ENCODE measurements at regions not wholly inside any gene's neighbourhood (a gene's known extent, or its start where the extent isn't known, plus 50 kb on each side); places are given as distances from the start of the nearest gene placed in this dataset.

DNA sequence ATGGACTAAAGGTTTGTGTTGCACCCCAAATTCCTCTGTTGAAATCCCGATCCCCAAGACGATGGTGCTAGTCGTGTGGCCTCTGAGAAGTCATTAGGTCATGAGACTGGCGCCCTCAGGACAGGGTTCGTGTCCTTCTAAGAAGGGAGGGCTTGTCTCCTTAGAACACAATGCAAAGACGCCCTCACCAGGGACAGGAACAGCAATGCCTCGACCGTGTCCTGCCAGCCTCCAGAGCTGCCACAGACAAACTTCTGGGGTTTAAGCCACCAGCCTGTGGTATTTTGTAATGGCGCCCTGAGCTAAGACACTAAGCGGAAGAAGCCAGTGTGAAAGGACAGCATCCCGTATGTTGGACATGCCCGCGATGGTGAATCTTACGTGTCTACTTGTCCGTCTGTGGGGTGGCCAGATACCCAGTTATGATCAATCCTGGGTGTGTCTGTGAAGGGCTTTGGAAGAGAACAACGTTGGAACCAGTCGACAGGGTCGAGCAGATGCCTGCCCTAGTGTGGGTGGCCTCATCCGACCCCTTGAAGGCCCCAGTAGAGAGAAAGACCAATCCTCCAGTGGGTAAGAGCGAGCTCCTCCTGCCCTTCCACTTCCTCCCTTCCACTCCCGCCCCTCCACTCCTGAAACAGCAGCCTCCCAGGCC lies 279.2 kb upstream of the IRX2 start:
- Mint-ChIP-seq H3K9me3 (ENCODE audit: low read depth) (no peaks in the 10 kb centered on the region), H3K27me3 (peaks cover 30% of the 10 kb centered on the region), H3K4me1 (ENCODE audit: low read depth) (no peaks in the 10 kb centered on the region), H3K27ac (no peak overlapping the region), H3K4me3 (ENCODE audit: low read depth) (no peak overlapping the region), H3K36me3 (ENCODE audit: insufficient read depth) (no peaks in the 10 kb centered on the region)
- DNase-seq (ENCODE audit: low spot score, unreplicated experiment), result no peak
- no peak for TF ChIP-seq CTCF (IDR thresholded peaks at IDR 0.05; ENCODE audit: unreplicated experiment)

DNA sequence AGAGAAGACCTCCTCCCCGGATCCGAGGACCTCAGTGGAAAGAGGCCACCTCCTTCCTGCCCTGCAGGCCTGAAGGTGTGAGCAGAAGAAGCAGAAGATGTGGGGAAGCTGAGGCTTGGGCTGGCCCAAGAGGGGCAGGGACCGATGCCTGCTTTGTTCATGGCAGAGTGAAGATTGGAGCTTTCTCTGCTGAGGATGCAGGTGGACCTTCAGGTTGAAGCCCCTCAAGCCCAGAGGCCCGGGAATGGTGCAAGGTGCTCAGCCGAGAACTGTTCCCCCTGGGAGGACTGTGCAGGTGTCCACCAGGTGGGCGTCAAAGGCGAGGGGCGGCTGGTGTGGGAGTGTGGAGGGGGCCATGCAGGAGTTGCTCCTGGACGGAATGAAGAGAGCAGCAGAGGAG lies 277.9 kb upstream of the IRX2 start:
- Mint-ChIP-seq H3K27me3 (peaks cover 34% of the 10 kb centered on the region), H3K4me1 (ENCODE audit: low read depth) (no peaks in the 10 kb centered on the region), H3K4me3 (ENCODE audit: low read depth) (no peak overlapping the region), H3K27ac (no peak overlapping the region), H3K36me3 (ENCODE audit: insufficient read depth) (no peaks in the 10 kb centered on the region), H3K9me3 (ENCODE audit: low read depth) (no peaks in the 10 kb centered on the region)
- no peak for DNase-seq (ENCODE audit: low spot score, unreplicated experiment)
- TF ChIP-seq CTCF (IDR thresholded peaks at IDR 0.05; ENCODE audit: unreplicated experiment), result no peak

GRCh38 chr5:3027866-3028635 lies 276.6 kb upstream of the IRX2 start:
- Mint-ChIP-seq H3K27me3 (peaks cover 41% of the 10 kb centered on the region), H3K36me3 (ENCODE audit: insufficient read depth) (no peaks in the 10 kb centered on the region), H3K4me3 (ENCODE audit: low read depth) (no peak overlapping the region), H3K27ac (no peak overlapping the region), H3K9me3 (ENCODE audit: low read depth) (no peaks in the 10 kb centered on the region), H3K4me1 (ENCODE audit: low read depth) (no peaks in the 10 kb centered on the region)
- no peak for TF ChIP-seq CTCF (IDR thresholded peaks at IDR 0.05; ENCODE audit: unreplicated experiment)
- DNase-seq (ENCODE audit: low spot score, unreplicated experiment), result no peak

GRCh38 chr5:3027185-3027865 lies 275.8 kb upstream of the IRX2 start:
- no peak overlapping the region for H3K27ac Mint-ChIP-seq
- DNase-seq (ENCODE audit: low spot score, unreplicated experiment), result no peak
- H3K4me1 Mint-ChIP-seq (ENCODE audit: low read depth), result no peaks in the 10 kb centered on the region
- peaks cover 39% of the 10 kb centered on the region for H3K27me3 Mint-ChIP-seq
- TF ChIP-seq CTCF (IDR thresholded peaks at IDR 0.05; ENCODE audit: unreplicated experiment), result no peak
- no peak overlapping the region for H3K4me3 Mint-ChIP-seq (ENCODE audit: low read depth)
- H3K9me3 Mint-ChIP-seq (ENCODE audit: low read depth), result no peaks in the 10 kb centered on the region
- no peaks in the 10 kb centered on the region for H3K36me3 Mint-ChIP-seq (ENCODE audit: insufficient read depth)

- no peaks in the 10 kb centered on the region for H3K4me1 Mint-ChIP-seq (ENCODE audit: low read depth)
- no peaks in the 10 kb centered on the region for H3K36me3 Mint-ChIP-seq (ENCODE audit: insufficient read depth)
- H3K9me3 Mint-ChIP-seq (ENCODE audit: low read depth), result no peaks in the 10 kb centered on the region
- DNase-seq (ENCODE audit: low spot score, unreplicated experiment), result no peak
- H3K27ac Mint-ChIP-seq, result no peak overlapping the region
- no peak overlapping the region for H3K4me3 Mint-ChIP-seq (ENCODE audit: low read depth)
- no peak for TF ChIP-seq CTCF (IDR thresholded peaks at IDR 0.05; ENCODE audit: unreplicated experiment)
- H3K27me3 Mint-ChIP-seq, result peaks cover 39% of the 10 kb centered on the region
Measured at GRCh38 chr5:3026651-3027050, 275.2 kb upstream of the IRX2 start.
